Hepatocyte (in vitro differentiated cells): ENCODE measurements at regions not wholly inside any gene's neighbourhood (a gene's known extent, or its start where the extent isn't known, plus 50 kb on each side); places are given as distances from the start of the nearest gene placed in this dataset.
"Not testable (repeated sequence)": the region's sequence is repeated elsewhere in the genome, so short reads cannot be mapped to it uniquely, and the experiment has no call there.

Experiments used
- EZH2 ChIP-seq: fragments of 200-600 bp; sonication (generic); IDR thresholded peaks from 2 replicates; pipeline ENCODE4 v1.6.1; 2016; ENCODE audit warnings: antibody characterized with exemption, mild to moderate bottlenecking, borderline replicate concordance
- EZH2phosphoT487 ChIP-seq: fragments of 200-600 bp; sonication (generic); IDR thresholded peaks from one replicate; pipeline ENCODE4 v1.6.1; 2018; ENCODE audit warnings: antibody characterized with exemption, mild to moderate bottlenecking, low read depth, moderate library complexity; ENCODE audit not compliant: unreplicated experiment, severe bottlenecking
- TF ChIP-seq, protein P1 (sequence below): fragments of 200-600 bp; sonication (generic); IDR thresholded peaks from 2 replicates; pipeline ENCODE4 v1.5.1; 2016; ENCODE audit warnings: antibody characterized with exemption, mild to moderate bottlenecking; ENCODE audit not compliant: poor library complexity

DNA sequence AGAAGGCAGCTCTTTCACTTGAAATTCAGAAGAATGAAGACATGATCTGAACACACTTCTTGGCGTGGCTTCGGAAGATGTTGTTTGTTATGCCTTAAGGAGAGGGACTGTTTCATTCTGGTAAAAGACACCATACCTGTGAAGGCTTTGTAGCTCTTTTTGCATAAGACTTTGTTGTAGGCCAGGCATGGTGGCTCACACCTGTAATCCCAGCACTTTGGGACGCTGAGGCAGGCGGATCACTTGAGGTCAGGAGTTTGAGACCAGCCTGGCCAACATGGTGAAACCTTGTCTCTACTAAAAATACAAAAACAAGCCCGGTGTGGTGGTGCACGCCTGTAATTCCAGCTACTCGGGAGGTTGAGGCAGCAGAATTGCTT, 159.3 kb downstream of the ZFP64 start:
- TF ChIP-seq, protein P1, sequence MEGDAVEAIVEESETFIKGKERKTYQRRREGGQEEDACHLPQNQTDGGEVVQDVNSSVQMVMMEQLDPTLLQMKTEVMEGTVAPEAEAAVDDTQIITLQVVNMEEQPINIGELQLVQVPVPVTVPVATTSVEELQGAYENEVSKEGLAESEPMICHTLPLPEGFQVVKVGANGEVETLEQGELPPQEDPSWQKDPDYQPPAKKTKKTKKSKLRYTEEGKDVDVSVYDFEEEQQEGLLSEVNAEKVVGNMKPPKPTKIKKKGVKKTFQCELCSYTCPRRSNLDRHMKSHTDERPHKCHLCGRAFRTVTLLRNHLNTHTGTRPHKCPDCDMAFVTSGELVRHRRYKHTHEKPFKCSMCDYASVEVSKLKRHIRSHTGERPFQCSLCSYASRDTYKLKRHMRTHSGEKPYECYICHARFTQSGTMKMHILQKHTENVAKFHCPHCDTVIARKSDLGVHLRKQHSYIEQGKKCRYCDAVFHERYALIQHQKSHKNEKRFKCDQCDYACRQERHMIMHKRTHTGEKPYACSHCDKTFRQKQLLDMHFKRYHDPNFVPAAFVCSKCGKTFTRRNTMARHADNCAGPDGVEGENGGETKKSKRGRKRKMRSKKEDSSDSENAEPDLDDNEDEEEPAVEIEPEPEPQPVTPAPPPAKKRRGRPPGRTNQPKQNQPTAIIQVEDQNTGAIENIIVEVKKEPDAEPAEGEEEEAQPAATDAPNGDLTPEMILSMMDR, result not testable (repeated sequence)
- TF ChIP-seq EZH2, EZH2phosphoT487: not testable (repeated sequence)
